HG03108 (cell line): ENCODE measurements at regions not wholly inside any gene's neighbourhood (a gene's known extent, or its start where the extent isn't known, plus 50 kb on each side); places are given as distances from the start of the nearest gene placed in this dataset.

Experiments used
- ATAC-seq: cut with Tn5 transposase; IDR thresholded peaks from one replicate; pipeline ENCODE4 v1.9.1; 2021; ENCODE audit warnings: moderate library complexity; ENCODE audit not compliant: unreplicated experiment

GRCh38 chr6:168136622-168137021 is 57.6 kb upstream of the FRMD1 start:
- no peak for ATAC-seq

GRCh38 chr6:168136001-168136400 is 57.0 kb upstream of the FRMD1 start:
- ATAC-seq: no peak

DNA sequence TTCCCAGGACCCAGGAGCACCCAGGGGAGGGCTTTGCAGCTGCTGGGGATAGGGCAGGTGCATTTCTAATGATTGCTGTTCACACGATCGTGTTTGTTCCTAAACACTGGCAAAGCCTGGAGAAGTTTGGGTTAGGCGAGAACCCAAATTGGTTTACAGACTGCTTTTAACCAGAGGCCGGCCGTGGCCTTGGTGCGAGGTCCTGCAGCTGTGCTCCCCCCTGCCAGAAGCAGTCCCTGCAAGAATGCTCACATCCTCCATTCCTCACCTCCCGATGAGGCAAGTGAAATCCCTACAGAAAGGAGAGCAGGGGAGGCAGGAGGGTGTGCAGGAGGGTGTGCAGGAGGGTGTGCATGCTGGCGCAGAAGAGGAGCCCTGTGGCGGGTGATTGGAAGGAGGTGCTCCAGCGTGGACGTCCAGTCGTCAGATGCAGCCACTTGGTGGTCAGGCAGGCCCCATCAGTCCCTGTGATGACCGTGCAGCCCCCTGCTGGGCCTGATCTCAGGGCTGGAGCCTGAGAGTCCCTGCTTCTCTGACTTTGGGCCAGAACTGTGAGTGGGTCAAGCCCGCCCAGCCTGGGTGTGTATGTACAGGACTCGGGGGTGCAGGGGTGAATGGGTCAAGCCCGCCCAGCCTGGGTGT is 55.7 kb upstream of the FRMD1 start:
- ATAC-seq: no peak

- no peak for ATAC-seq
Measured at GRCh38 chr6:168133687-168134559, 54.9 kb upstream of the FRMD1 start.

GRCh38 chr6:168133168-168133561 is 54.2 kb upstream of the FRMD1 start:
- no peak for ATAC-seq

GRCh38 chr6:168132531-168133167 is 53.6 kb upstream of the FRMD1 start:
- ATAC-seq: no peak

DNA sequence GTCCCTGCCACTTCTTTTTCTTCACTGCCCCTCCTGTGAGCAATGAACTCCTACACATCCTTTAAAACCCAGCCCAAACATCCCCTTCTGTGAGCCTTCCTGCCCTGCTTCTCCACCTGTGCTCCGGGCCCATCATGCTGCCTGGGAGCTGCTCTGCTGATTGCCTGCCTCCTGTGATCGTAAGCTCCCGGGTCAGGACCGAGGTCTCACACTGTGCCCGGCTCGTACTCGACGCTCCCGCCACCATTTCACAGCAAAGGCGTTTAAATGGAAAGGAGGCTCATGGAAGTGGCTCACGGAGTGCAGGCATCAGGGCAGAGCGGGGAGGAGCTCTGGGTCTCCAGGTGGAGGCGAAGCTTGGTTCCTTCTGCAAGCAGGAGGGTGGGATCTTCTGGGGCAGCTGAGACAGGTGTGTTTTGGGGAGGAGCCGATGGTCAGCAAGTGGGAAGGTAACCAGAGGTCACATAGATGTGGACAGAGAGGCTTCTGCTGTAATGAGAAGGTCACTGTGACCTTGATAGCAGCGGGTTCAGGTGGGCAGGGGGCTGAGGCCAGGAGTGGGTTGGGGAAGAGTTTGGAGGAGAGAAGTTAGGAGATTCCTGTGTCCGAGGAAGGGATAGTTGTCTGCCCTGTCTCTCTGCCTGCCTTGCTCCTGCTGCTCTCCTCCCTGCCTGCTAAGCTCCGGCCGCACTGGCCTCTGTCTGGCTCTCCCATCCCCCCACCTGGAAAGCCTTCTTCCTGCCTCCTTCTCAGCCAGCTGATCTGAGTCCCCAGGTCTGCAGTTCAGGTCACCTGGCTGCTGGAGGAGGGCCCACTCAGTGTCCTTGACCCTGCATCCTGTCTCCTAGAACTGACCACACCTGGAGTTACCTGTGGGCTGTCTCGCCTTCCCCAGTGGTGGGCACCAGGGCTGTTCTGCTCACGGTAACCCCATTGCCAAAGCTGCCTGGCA is 52.7 kb upstream of the FRMD1 start:
- ATAC-seq: no peak

GRCh38 chr6:168130697-168131371 is 51.8 kb upstream of the FRMD1 start:
- no peak for ATAC-seq

- no peak for ATAC-seq
Measured at GRCh38 chr6:168130168-168130696, 51.2 kb upstream of the FRMD1 start.

DNA sequence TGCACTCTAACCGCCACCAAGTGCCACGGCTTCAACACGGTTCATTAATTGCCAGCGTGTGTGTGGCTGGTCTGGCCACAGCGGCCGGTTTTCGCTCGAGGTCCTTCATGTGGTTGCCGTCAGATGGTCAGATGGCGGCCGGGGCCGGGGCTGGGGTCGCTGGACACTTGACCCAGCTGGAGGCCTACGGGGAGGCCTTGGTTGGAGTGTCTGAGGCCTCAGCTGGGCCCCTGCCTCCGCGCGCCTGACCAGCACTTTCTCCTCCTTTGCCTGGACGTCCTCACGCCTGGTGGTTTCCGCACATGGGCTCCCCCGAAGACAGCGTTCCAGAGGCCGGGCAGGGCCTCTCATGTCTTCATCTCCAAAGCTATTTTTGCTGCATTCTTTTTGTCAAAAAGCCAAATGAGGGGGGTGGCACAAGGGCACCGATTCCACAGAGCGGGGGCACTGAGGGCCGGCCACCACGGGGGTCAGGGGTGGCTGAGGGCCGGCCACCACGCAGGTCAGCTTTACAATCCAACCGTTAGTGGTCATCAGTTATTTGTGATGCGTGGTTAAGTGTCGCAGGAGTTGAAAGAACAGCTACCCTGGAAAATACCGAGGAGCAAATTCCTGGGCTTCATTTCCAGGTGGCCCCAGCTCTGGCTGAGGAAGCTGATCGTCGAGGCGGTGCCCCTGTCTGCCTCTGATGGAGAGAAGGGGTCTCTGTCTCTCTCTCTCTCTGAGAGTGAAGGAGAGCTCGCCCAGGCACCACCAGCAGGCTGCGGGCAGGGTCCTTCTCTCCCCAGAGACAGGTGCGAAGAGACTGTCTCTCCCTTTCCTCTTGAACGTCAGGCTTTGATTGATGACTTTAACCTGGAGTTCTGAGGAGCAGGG is 50.5 kb upstream of the FRMD1 start:
- no peak for ATAC-seq

- no peak for ATAC-seq
Measured at GRCh38 chr6:168128631-168129291, 49.7 kb upstream of the FRMD1 start.
